CD14-positive monocyte (primary cell): ENCODE measurements at regions not wholly inside any gene's neighbourhood (a gene's known extent, or its start where the extent isn't known, plus 50 kb on each side); places are given as distances from the start of the nearest gene placed in this dataset.

ENCODE experiments used
- DNase-seq, 3 donors: peaks; one replicate each; pipeline ENCODE4 v3.0.0-alpha.2; 2011 to 2022
- H2AFZ ChIP-seq: 2 replicates; pipeline ENCODE4 v1.6.0; 2012; ENCODE audit warnings: mild to moderate bottlenecking, low read depth, low read length, inconsistent platforms; ENCODE audit not compliant: insufficient read depth, poor library complexity, severe bottlenecking
- H3K27ac ChIP-seq, 2 donors: 1 replicate in 1 of 2; 2 replicates in 1 of 2; pipeline ENCODE4 v1.5.1; 2012 to 2013; ENCODE audit warnings: low read length in 2 of 2, control low read depth in 1 of 2, inconsistent platforms in 1 of 2, low read depth in 1 of 2, mild to moderate bottlenecking in 1 of 2
- H3K27me3 ChIP-seq, 2 donors: one replicate each; pipeline versions ENCODE4 v1.6.0 to v1.6.1; 2011 to 2013; ENCODE audit warnings: low read length in 2 of 2; ENCODE audit not compliant: control insufficient read depth in 2 of 2, insufficient read depth in 2 of 2
- H3K36me3 ChIP-seq, 2 donors: replicated peaks in 1 of 2; 1 replicate in 1 of 2; 2 replicates in 1 of 2; pipeline versions ENCODE4 v1.5.1 to v1.6.1; 2012 to 2013; ENCODE audit warnings: low read length in 2 of 2, control low read depth in 1 of 2, inconsistent platforms in 1 of 2, mild to moderate bottlenecking in 1 of 2; ENCODE audit not compliant: insufficient read depth in 2 of 2, control insufficient read depth in 1 of 2
- H3K4me1 ChIP-seq, 2 donors: 1 replicate in 1 of 2; 2 replicates in 1 of 2; pipeline versions ENCODE4 v1.5.1 to v1.6.1; 2012 to 2013; ENCODE audit warnings: low read length in 2 of 2, control low read depth in 1 of 2, inconsistent platforms in 1 of 2, mild to moderate bottlenecking in 1 of 2, moderate library complexity in 1 of 2; ENCODE audit not compliant: insufficient read depth in 2 of 2, control insufficient read depth in 1 of 2
- H3K4me2 ChIP-seq: replicated peaks from 2 replicates; pipeline ENCODE3; 2012; ENCODE audit warnings: low read length, moderate library complexity, mild to moderate bottlenecking; ENCODE audit not compliant: poor library complexity, severe bottlenecking; ENCODE audit errors: extremely low read depth
- H3K4me3 ChIP-seq, 3 experiments: fragments of 200-600 bp in 1 of 3; sonication (generic) in 1 of 3; replicated peaks in 1 of 3; 1 replicate in 2 of 3; 2 replicates in 1 of 3; pipeline ENCODE4 v1.5.1; 2011 to 2013; ENCODE audit warnings: low read length in 3 of 3, mild to moderate bottlenecking in 3 of 3, control low read depth in 2 of 3, low read depth in 2 of 3, inconsistent platforms in 1 of 3, moderate library complexity in 1 of 3
- H3K79me2 ChIP-seq: 2 replicates; pipeline ENCODE4 v1.6.0; 2012; ENCODE audit warnings: mild to moderate bottlenecking, control low read depth, inconsistent platforms, low read length, moderate library complexity; ENCODE audit not compliant: insufficient read depth
- H3K9ac ChIP-seq: 2 replicates; pipeline ENCODE4 v1.6.0; 2017; ENCODE audit warnings: low read length, mild to moderate bottlenecking; ENCODE audit not compliant: insufficient read depth, poor library complexity, severe bottlenecking
- H3K9me3 ChIP-seq, 2 donors: replicated peaks in 1 of 2; 1 replicate in 1 of 2; 2 replicates in 1 of 2; pipeline versions ENCODE4 v1.5.1 to v1.6.1; 2012 to 2013; ENCODE audit warnings: low read length in 2 of 2, control low read depth in 1 of 2; ENCODE audit not compliant: control insufficient read depth in 1 of 2, insufficient read depth in 1 of 2
- H4K20me1 ChIP-seq: 2 replicates; pipeline ENCODE4 v1.6.0; 2012; ENCODE audit warnings: mild to moderate bottlenecking, low read length, control low read depth, moderate library complexity; ENCODE audit not compliant: insufficient read depth
- H3K27ac Mint-ChIP-seq, 7 donors: one replicate each; pipeline ENCODE4 v1.8.0; 2020; ENCODE audit warnings: mild to moderate bottlenecking in 7 of 7, mixed read lengths in 7 of 7, moderate library complexity in 6 of 7, inconsistent platforms in 2 of 7
- H3K27me3 Mint-ChIP-seq, 3 donors: one replicate each; pipeline ENCODE4 v1.8.0; 2021 to 2022; ENCODE audit warnings: low read depth in 3 of 3, mild to moderate bottlenecking in 3 of 3, mixed read lengths in 3 of 3, moderate library complexity in 3 of 3, inconsistent platforms in 1 of 3
- H3K36me3 Mint-ChIP-seq, 2 donors: one replicate each; pipeline ENCODE4 v1.8.0; 2020; ENCODE audit warnings: mixed read lengths in 2 of 2, inconsistent platforms in 1 of 2, mild to moderate bottlenecking in 1 of 2
- H3K4me1 Mint-ChIP-seq: one replicate; pipeline ENCODE4 v1.8.0; 2020; ENCODE audit warnings: mild to moderate bottlenecking, mixed read lengths
- H3K4me3 Mint-ChIP-seq, 2 donors: one replicate each; pipeline ENCODE4 v1.8.0; 2020; ENCODE audit warnings: mild to moderate bottlenecking in 2 of 2, mixed read lengths in 2 of 2, moderate library complexity in 1 of 2
- H3K9me3 Mint-ChIP-seq, 7 donors: one replicate each; pipeline ENCODE4 v1.8.0; 2020 to 2022; ENCODE audit warnings: mixed read lengths in 7 of 7, mild to moderate bottlenecking in 6 of 7, moderate library complexity in 6 of 7, inconsistent platforms in 2 of 7
- CTCF ChIP-seq: fragments of 200-600 bp; IDR thresholded peaks from one replicate; pipeline ENCODE4 v1.8.0; 2022; ENCODE audit warnings: antibody characterized with exemption, mild to moderate bottlenecking
- WGBS: methylation state at CpG from one replicate; pipeline ENCODE4 v1.1.5; 2013; ENCODE audit warnings: missing lambda C conversion rate; ENCODE audit not compliant: insufficient coverage; 5-methylcytosine and 5-hydroxymethylcytosine counted together
- intact Hi-C, 2 donors: fragments of 100-400 bp; cut with micrococcal nuclease; formaldehyde crosslinking; loops; one replicate each; pipeline versions ENCODE4 v1.15.0 to v1.15.1; 2023

GRCh38 chr21:30936207-30936606 lies 54.8 kb upstream of the KRTAP11-1 start:
- 87% methylated on average over 6 of the region's 6 CpGs for WGBS
- no peak overlapping the region for H3K4me3 Mint-ChIP-seq
- no peaks in the 10 kb centered on the region for H3K36me3 Mint-ChIP-seq
- Histone ChIP-seq H3K4me1 (no peaks in the 10 kb centered on the region), H3K27me3 (no peaks in the 10 kb centered on the region), H3K79me2 (no peaks in the 10 kb centered on the region), H4K20me1 (no peaks in the 10 kb centered on the region), H2AFZ (no peak overlapping the region), H3K36me3 (no peaks in the 10 kb centered on the region), H3K9ac (no peak overlapping the region), H3K4me3 (no peak overlapping the region), H3K27ac (no peak overlapping the region), H3K4me2 (no peak overlapping the region), H3K9me3 (peaks cover 36 to 57% of the 10 kb centered on the region in 2 donors)
- peaks cover 4 to 51% (median 20%) of the 10 kb centered on the region in 7 donors for H3K9me3 Mint-ChIP-seq
- DNase-seq: no peak
- TF ChIP-seq CTCF: no peak
- intact Hi-C loops: no loop called here
- no peaks in the 10 kb centered on the region for H3K27me3 Mint-ChIP-seq
- H3K27ac Mint-ChIP-seq: no peak overlapping the region
- H3K4me1 Mint-ChIP-seq: no peaks in the 10 kb centered on the region

- H3K79me2 ChIP-seq: no peaks in the 10 kb centered on the region
- no peaks in the 10 kb centered on the region for H3K27me3 Mint-ChIP-seq
- H3K36me3 Mint-ChIP-seq: no peaks in the 10 kb centered on the region
- H3K27ac Mint-ChIP-seq: no peak overlapping the region
- H3K4me1 Mint-ChIP-seq: no peaks in the 10 kb centered on the region
- H3K27me3 ChIP-seq: no peaks in the 10 kb centered on the region
- no peak for DNase-seq
- H3K4me2 ChIP-seq: no peak overlapping the region
- H3K4me1 ChIP-seq: no peaks in the 10 kb centered on the region
- 85% methylated on average over 4 of the region's 4 CpGs for WGBS
- H3K27ac ChIP-seq: no peak overlapping the region
- intact Hi-C loops: no loop called here
- no peak overlapping the region for H3K9ac ChIP-seq
- peaks cover 36 to 57% of the 10 kb centered on the region in 2 donors for H3K9me3 ChIP-seq
- no peaks in the 10 kb centered on the region for H3K36me3 ChIP-seq
- H3K4me3 Mint-ChIP-seq: no peak overlapping the region
- TF ChIP-seq CTCF: no peak
- peaks cover 4 to 48% (median 20%) of the 10 kb centered on the region in 7 donors for H3K9me3 Mint-ChIP-seq
- H3K4me3 ChIP-seq: no peak overlapping the region
- H4K20me1 ChIP-seq: no peaks in the 10 kb centered on the region
- no peak overlapping the region for H2AFZ ChIP-seq
Observed at GRCh38 chr21:30935889-30936168, 54.4 kb upstream of the KRTAP11-1 start.
